ENCODE measurements at regions not wholly inside any gene's neighbourhood (a gene's known extent, or its start where the extent isn't known, plus 50 kb on each side); places are given as distances from the start of the nearest gene placed in this dataset.

GRCh38 chr20:23215344-23215995, 129.3 kb upstream of the CD93 start:
- TF ChIP-seq CTCF (IDR thresholded peaks at IDR 0.05; ENCODE audit: insufficient read depth, low read depth, low read length) (no peak), EZH2 (IDR thresholded peaks at IDR 0.05; ENCODE audit: insufficient read depth, low read length) (no peak)
